Right forelimb (tissue), 1 donor: ENCODE measurements at regions not wholly inside any gene's neighbourhood (a gene's known extent, or its start where the extent isn't known, plus 50 kb on each side); places are given as distances from the start of the nearest gene placed in this dataset.

Source experiments
- DNase-seq: peaks from one replicate; pipeline ENCODE4 v3.0.0-alpha.2; 2018

GRCh38 chr11:91421641-91422040 is 803.0 kb upstream of the FAT3 start:
- no peak for DNase-seq

- no peak for DNase-seq
These were observed 816.8 kb upstream of the FAT3 start for GRCh38 chr11:91407842-91408241.

- DNase-seq = no peak
These were observed 818.6 kb upstream of the FAT3 start for GRCh38 chr11:91406009-91406408.

GRCh38 chr11:91404344-91404743 is 820.3 kb upstream of the FAT3 start:
- DNase-seq = no peak

GRCh38 chr11:91397134-91397468 is 827.5 kb upstream of the FAT3 start:
- no peak for DNase-seq

GRCh38 chr11:91396236-91397133 is 828.1 kb upstream of the FAT3 start:
- DNase-seq = no peak

GRCh38 chr11:91394727-91395414 is 829.7 kb upstream of the FAT3 start:
- DNase-seq = peak; percentile 43

DNA sequence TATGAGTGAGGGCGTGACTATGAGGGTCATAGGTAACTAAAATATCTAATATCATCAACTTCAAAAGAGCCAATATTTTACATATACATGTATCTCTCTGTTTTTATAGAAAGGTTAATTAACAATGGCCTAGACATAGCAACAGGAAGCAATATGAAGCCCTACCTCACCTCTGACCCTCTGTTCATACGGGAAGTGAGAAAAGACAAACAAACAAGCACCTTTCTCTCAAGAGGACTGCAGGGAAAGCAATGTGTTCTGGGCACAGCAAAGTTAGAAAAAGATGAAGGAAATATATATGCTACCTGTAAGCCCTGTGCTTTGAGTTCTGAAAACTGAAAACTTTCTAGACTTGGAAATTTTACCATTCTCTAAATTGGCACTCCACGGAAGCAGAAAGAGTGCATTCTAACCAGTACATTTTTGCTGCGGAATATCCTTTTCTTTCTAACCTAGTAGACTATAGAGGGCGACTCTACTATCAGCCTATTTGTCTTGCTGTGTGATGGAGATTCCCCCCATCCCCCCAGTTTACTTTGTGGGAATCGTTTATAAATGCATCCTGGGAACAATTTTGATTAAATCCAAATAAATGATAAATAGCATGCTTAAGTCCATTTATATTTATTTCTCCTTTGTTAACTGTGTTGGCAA is 830.4 kb upstream of the FAT3 start:
- DNase-seq = no peak

- DNase-seq = no peak
These were observed 841.7 kb upstream of the FAT3 start for GRCh38 chr11:91382946-91383345.

- no peak for DNase-seq
These were observed 849.8 kb upstream of the FAT3 start for GRCh38 chr11:91374794-91375193.

- DNase-seq = no peak
These were observed 851.1 kb upstream of the FAT3 start for GRCh38 chr11:91373497-91373896.

GRCh38 chr11:91366816-91367215 is 857.8 kb upstream of the FAT3 start:
- DNase-seq = no peak

GRCh38 chr11:91365986-91366585 is 858.5 kb upstream of the FAT3 start:
- peak; percentile 52 for DNase-seq

GRCh38 chr11:91350931-91351330 is 873.7 kb upstream of the FAT3 start:
- no peak for DNase-seq

- no peak for DNase-seq
These were observed 897.9 kb upstream of the FAT3 start for GRCh38 chr11:91326751-91327150.

DNA sequence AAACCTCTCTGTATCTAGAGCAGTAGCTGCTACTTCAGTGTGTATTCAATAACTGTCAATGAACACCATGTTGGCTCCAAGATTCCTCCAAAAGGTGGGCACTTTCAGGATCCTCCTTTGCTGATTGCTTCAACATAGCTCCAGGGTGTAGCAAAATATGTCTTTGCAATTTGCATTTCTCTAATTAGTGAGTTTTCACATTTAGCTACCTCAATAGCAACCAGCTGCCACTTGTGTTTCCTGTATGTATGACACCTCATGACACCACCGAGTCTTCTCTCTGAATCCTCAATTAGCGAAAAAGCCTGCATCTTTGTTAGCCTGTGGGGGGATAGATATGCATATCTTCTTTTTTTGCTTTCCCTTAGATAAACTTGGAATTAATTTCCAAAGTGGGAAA is 898.3 kb upstream of the FAT3 start:
- DNase-seq = no peak

- DNase-seq = no peak
These were observed 910.1 kb upstream of the FAT3 start for GRCh38 chr11:91314521-91314920.

DNA sequence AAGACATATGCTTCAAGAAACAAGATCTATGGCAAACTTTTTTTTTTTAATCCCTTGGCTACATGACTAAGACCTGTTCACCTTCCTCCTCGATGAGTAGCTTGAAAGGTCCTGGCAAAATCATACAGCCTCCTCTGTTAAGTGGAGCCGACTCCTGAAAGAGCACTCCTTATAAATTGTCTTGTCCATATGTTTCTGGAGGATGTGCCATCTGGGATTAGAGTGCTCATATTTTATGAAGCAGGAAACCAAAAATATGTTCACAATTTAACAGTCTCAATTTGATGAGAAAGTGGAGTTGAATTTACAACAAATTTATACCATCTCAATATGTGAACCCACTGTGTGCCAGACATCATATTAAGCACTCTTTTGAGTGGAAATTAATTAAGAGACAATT is 912.1 kb upstream of the FAT3 start:
- no peak for DNase-seq

DNA sequence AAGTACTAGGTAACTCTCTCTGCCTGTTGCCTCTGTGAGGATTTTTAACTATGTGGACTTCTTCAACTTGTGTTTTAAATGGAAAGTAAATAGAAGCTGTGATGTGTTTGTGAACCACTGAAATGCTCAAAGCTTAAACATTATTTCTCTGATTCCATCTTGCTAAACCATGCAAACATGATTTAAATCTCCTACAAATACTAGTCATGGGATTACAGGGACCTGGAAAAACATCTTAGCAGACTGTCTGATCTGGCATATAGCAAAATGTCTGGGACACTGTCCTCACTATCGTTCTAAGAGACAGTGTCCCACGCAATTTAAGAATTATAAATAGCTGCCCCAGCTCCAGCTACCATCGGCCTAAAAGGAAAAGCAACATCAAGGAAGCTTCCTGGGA is 914.5 kb upstream of the FAT3 start:
- DNase-seq = no peak

GRCh38 chr11:91308069-91308468 is 916.5 kb upstream of the FAT3 start:
- DNase-seq = no peak

- DNase-seq = no peak
These were observed 919.2 kb upstream of the FAT3 start for GRCh38 chr11:91305402-91305801.

- DNase-seq = no peak
These were observed 920.9 kb upstream of the FAT3 start for GRCh38 chr11:91303749-91304148.

DNA sequence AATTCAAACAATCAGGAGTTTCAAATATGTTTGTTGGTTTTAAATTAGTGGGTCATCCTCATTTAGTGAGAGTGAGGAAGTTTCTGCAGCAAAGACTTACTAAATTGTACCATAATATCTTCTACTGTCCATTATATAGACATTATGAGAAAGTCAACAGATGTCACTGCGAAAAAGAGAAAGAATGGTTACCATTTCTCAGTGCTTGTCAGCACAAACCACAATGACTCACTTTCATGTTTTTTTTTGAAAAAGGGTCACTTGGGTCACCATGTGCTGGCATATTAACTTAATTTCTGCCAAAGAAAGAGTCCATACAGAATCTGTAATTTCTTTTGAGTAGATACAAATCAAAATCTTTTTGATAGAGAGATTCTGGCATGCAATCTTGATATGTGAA is 924.6 kb upstream of the FAT3 start:
- no peak for DNase-seq

GRCh38 chr11:91296629-91297028 is 928.0 kb upstream of the FAT3 start:
- DNase-seq = no peak
